G401 (cell line): ENCODE measurements at regions not wholly inside any gene's neighbourhood (a gene's known extent, or its start where the extent isn't known, plus 50 kb on each side); places are given as distances from the start of the nearest gene placed in this dataset.
A peak's percentile ranks its signal among the peaks of the same experiment; 100 is the strongest.

ENCODE experiments used
- DNase-seq: peaks from one replicate; pipeline ENCODE4 v3.0.0-alpha.2; 2015; ENCODE audit warnings: low spot score
- in situ Hi-C: cut with HindIII; loops from 2 replicates; pipeline ENCODE4 v1.10.0; 2016; ENCODE audit warnings: low sequenced_read_pairs, mixed read lengths

DNA sequence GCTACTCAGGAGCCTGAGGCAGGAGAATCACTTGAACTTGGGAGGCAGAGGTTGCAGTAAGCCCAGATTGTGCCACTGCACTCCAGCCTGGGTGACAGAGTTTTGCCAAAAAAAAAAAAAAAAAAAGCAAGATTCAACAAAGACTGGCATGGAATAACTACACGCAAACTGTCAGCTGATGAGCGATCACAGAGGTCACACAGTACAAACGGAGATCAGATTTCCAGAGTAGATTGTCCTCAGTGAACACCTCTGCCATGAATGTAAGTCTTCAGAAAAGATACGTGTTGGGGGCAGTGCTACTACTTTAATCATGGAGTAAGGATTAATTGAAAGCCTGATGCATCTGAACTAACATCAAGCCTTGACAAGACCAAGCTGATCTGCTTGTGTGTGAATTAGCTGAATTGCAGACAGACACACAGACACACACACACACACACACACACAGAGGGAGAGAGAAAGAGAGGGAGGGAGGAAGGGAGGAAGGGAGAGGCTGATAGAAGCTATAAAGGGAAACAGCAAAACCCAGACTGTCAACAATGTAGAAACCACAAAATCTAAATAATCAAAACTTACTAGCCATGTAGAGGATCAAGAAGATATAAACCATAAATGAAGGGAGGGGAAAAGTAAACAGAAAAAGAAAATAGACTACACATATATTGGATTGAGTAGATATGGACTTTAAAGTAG is 222.9 kb upstream of the ZNF462 start:
- DNase-seq: no peak
- in situ Hi-C loops: no loop called here

DNA sequence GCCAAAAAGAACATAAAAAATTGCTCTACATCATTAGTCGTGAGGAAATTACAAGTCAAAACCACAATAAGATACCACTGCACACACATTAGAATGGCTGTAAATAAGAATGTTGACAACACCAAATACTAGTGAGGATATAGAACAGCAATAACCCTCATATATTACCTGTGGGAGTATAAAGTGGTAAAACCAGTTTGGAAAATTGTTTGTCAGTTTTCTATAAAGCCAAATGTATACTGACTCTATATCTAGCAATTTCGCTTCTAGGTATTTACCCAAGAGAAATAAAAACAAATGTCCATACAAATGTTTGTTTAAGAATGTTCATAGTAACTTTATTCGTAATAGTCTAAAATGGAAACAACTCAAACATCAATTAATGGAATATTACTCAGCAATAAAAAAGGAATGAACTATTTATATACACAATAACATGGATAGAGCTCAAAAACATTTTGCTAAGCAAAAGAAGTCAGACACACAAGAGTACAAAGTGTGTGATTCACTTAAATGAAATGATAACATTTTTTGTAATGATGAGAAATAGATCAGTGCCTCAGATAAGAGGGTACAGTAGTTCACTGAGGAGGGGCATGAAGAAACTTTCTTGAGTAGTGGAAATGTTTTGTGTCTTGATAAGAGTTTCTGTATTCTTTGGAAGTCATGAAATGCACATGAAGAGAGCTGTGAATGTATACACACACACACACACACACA is 219.6 kb upstream of the ZNF462 start:
- DNase-seq: no peak
- in situ Hi-C loops: no loop called here

DNA sequence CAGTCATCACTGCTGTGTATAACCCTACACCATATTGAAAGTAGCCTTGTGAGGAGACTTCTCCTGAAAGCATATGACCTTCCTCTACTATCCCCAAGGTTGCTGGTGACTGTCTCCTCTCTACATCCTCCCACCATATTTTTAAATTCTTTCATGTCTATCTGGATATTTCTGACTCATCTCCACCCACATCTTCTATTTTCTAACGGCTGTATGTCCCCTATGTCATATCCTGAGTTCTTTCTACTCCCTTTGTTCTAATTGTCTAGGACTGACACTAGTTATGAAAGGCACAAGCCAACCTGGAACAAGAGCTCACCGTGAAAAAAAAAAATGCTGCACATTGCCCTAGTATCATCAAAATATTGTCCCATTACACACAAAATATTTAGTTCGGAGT is 218.3 kb upstream of the ZNF462 start:
- in situ Hi-C loops: no loop called here

DNA sequence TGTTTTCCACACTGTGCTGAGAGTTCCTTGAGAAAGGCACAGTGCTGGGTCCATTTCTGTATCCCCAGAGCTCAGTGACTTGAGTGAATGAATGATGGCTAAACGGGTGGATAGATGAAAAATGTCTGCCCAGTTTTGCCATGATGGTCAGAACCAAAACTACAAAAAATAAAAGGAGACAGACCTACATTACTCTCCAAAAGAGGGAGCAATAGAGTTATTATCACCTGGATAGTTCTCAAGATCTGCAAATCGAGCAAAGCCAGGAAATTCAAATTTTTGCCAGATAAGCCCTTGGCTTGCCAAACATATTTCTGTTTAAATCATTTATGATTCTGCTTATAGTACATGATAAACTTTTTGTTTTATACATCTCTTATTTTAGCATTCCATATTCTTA is 214.2 kb upstream of the ZNF462 start:
- DNase-seq: peak; percentile 8
- in situ Hi-C loops: no loop called here

More for the DNA sequence above, 218.3 kb upstream of the ZNF462 start:
- DNase-seq: no peak

DNA sequence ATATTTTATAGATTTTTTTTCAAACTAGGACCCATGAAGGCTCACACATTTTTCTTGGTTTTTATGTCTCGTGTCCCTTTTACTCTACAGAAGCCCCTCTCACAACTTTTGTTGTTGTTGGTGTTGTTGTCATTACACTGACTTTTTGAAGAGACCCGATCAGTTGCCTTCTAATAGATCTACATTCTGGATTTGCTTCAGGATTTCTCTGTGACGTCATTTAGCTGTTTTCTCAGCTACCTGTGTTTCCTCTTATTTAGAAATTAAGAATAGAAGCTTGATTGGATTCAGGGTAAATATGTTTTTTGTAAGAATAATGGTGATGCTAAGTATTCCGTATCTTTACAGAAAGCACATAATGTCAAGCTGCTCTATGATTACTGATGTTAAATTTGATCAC is 213.3 kb upstream of the ZNF462 start:
- in situ Hi-C loops: no loop called here
- no peak for DNase-seq

DNA sequence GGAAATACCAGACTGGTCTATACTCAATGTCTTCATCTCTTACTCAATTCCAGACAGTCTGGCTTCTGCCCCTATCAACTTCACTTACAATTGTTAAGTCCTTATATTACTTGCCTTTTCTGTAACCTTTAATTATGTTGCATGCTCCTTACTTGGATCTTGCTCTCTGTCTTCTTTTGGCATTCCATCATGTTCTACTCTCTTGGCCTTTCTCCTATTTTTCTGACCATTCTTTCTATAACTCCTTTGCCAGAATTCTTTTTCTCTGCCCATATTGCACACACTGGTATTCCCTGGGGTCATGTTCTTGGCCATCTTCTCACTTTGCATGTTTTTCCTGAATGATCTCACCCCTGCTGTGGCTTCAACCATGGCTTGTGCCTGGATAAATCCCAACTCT is 209.8 kb upstream of the ZNF462 start:
- DNase-seq: no peak
- in situ Hi-C loops: no loop called here

DNA sequence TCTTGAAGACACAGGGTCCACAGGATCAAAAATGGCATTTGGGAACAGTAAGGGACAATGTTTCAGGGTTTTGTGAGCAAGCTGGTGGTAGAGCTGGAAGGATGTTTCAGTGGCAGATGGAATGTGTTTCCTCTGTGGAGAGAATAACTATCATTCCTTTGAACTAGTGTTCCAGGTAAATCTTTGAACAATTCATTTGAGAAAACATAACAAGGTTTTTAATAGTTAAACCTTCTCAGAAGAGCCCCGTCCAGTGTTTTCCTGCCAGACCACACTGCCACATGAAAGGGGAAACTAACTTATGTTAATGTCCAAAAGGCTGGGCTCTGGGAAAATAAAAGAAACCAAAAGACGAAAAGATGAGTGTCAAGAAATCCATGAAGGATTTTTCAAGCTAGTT is 207.0 kb upstream of the ZNF462 start:
- DNase-seq: no peak
- in situ Hi-C loops: no loop called here

DNA sequence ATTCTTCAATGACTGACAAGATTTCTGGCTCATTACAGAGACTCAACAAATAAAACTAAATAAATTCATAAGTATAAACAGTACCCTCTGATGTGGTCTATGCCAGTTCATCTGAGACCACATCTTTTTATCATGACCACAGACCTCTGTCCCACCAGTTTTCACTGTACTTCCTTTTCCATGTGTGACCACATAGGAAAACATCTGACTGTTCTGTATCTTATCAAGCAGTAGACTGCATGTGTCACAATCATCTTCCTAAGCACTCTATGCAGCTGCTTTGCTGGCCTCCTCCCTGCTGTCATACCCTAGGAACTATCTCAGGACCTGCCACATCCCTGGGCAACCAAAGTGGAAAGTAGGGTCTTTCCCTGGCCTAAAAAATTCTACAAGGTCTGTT is 205.0 kb upstream of the ZNF462 start:
- no peak for DNase-seq
- in situ Hi-C loops: no loop called here

DNA sequence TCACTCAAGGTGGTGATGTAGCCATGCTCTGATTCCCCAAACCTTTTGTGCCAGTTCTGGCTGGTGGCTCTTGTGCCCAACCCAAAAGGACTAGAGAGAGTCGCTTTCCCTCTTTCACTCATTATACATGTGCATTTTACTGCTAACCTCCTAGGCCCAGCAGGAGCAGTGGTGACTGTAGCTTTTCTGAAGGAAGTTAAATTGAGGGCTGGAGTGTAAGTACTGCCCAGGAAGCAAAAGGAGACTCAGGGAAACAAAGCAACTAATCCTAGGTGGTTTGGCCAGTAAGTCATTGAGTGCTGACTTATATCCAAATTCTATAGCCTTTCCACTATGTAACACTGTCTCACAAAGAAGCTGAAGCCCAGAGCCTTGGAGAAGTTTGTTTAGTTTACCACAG is 194.4 kb upstream of the ZNF462 start:
- in situ Hi-C loops: no loop called here
- DNase-seq: no peak

DNA sequence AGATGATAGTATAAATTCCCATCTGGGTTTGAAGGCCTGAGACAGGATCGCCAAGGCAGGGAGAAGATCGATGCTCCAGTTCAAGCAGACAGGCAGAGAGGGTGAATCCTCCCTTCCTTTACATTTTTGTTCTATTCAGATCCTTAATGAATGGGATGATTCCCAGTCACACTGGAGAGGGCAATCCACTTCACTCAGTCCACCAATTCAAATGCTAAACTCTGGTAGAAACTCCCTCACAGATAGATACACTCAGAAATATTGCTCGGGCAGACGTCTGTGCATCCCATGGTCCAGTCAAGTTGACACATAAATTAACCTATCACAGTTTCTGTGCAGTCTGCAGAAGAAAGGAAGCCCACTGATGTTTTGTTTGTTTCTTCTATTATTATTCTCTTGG is 193.1 kb upstream of the ZNF462 start:
- no peak for DNase-seq
- in situ Hi-C loops: no loop called here

DNA sequence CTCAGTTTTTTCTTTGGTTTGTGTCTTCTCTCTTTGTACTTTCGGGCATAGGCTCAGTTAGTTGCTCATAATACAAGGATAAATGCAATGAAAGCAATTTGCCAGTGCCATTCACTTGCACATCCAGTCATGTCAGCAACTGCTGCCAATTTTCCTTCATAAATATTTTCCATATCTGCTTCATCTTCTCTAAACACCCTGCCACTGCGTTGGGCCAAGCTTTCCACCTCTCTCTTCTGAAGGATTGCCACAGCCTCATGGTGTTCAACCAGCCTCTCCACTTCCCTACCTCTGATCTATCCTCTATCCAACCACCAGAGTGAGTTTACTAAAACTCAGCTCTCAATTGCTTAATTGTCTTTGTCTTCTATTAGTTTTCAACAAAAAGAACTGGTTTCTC is 192.5 kb upstream of the ZNF462 start:
- DNase-seq: no peak
- in situ Hi-C loops: no loop called here

DNA sequence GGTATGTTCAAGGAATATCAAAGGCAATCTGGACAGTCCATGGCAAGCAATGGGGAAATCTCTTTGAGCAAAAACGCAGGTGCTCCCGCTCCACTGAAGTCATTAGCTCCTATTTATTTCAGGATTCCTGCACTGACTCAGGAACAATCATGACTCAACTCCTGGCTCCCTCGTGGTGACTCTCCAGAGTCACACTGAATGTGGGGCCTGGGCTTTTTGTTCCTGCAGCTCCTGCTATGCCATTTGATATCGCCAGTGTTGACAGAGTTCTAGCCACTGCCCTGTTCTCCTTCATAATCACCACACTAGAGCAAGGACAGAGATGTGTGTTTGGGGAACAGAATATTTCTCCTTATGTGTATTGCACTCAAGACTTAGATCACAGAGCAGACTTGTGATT is 187.2 kb upstream of the ZNF462 start:
- in situ Hi-C loops: no loop called here
- DNase-seq: no peak

DNA sequence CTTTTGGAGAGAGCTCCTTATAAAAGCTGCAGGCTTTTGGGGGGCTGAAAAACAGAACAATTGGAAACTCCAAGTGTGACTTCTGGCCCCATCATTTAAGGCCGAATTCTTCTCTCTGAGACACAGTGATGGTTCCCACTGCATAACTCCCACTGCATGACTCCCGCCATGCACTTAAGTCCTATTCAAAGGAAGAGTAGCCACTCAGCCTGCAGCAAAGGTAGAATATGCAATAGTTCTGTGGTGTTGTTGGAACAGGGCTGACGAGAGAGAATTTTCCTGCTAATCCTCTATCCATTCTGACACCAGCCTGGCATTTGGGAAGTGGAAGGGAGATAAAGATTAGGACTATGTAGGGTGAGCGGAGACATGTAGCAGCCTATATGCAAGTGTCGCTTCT is 185.6 kb upstream of the ZNF462 start:
- in situ Hi-C loops: no loop called here
- no peak for DNase-seq

DNA sequence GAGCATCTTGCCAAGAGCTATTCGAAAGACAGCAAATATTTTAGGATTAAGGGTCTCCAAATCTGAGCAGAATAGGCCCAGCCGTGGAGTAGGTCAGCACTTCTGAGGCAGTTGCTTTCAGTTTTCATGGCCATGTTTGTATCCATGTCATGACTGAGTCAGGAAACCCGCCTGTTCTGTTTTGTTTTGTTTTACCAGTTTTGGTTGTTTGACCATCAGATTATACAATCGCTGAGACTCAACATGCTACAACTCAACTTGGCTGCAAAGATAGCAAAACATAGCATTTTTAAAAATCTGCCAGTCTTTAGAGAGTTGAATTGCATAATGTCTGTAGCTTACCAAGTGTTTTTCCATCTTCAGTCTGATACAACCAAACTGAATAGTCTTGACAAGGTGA is 185.1 kb upstream of the ZNF462 start:
- in situ Hi-C loops: no loop called here
- DNase-seq: no peak

DNA sequence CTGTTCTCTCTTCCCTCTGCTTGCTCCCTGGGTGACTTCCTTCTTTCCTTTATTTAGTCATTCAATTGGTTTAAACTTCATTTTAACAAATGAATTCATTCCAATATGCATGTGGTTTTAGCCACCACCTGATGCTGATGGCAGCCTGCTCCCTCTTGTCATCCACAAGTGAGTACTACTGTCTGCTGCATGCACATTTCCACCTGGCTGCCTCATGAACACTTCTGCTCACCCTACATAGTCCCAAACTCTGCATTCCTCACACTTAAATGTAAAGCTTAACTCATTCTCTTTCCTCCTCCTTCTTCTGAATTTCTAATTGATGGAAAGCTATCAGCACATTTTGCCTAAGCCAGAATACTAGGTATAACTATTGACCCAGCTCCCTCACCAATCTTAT is 184.7 kb upstream of the ZNF462 start:
- no peak for DNase-seq
- in situ Hi-C loops: no loop called here

DNA sequence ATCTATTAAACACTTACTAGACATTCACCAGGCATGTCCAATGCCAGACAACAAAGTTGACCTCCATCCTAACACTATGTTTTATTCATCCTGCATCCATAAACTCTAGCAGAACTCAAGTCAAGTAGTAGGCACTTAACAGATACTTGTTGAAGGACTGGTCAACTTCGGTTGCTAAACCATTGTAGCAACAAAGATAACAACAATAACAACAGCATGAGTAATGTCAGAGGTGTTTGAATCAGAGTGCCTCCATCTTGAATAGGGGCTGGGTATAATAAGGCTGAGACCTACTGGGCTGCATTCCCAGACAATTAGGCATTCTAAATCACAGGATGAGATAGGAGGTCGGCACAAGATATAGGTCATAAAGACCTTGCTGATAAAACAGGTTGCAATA is 180.5 kb upstream of the ZNF462 start:
- in situ Hi-C loops: no loop called here
- DNase-seq: no peak

DNA sequence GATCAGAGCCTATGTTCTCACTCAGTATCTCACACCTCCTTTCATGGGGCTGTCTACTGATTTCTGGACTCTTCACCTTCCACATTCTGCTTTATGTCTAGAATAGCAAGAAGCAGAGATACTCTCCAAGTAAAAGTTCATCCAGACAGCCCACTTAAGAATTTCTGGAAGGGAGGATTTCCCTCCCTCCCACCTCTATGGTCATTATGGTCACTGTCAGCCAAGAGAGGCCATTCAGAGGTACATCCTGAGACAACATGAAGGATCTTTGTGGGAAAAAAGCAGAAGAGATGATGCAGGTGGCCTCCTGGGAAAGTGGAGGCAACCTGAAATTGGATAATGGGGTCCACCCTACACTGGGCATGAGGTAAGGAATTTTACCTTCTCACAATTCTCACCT is 179.5 kb upstream of the ZNF462 start:
- in situ Hi-C loops: no loop called here

DNA sequence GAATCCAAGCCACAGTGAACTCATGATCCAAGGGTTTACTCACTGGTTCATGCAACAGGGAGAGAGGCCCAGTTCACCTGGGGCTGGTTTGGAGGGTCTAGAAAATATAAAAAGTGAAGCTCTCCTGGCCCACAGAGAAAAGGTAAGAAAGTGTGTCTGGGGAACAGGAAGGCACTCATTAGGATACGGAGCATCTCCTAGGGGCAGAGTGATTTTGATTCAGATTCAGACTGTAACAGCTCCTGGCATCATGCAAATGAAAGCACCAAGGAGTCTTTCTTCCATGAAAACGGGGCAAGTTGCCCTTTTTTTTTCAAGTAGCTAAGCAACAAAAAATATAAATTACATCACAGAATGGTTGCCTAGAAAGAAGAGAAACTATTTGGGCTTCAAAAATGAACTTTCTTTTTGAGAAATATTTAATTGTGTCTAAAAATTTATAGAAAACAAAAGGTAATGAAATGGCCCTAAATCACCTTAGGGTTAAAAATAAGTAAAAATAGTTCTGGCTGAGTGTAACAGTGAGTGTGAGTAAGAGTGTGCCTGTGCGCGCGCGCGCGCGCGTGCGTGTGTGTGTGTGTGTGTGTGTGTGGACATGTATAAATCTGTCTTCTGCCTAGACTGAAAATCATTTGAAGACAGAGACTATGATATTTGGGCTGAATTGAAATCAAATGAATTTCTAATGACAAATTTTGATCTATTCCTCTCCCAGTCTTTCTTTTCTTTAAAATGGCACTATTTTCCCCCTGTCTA is 177.8 kb upstream of the ZNF462 start:
- in situ Hi-C loops: no loop called here
- no peak for DNase-seq

More for the DNA sequence above, 179.5 kb upstream of the ZNF462 start:
- DNase-seq: no peak

DNA sequence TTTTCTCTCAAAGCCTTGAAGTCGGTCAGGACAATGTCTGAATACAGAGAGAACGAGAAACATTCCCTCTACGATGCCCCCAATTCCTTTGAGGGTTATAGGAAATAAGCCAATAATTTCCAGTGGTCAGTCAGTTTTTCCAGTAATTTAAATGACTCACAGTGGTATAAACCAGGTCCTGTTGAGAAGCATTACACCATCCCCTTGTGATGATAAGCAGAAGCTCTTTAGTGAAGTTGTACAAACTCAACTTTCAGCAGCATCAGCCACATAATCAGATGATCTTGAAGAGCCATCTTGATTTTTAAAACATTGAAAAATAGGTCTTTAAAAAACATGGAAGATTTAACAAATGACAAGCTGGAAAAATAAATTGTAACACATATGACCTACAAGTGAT is 173.9 kb upstream of the ZNF462 start:
- in situ Hi-C loops: no loop called here
- DNase-seq: no peak

DNA sequence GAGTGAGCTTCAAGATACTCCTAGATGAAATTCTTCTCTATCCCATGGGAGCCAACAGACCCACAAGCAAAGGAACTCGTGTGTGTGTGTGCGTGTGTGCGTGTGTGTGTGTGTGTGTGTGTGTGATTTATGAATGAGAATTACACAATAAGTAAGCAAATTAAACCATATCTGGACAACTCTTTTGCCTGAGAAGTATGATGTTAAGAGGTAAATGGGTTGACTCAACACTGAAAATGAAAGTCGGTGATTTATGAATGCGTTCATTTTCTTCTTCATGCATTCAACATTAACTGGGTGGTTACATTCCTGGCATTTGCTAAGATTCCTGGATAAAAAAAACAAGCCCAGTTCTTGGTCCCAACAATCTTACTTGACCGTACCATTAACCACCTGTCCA is 171.3 kb upstream of the ZNF462 start:
- in situ Hi-C loops: no loop called here
- no peak for DNase-seq
